ENCODE measurements at regions not wholly inside any gene's neighbourhood (a gene's known extent, or its start where the extent isn't known, plus 50 kb on each side); places are given as distances from the start of the nearest gene placed in this dataset.

- 77 to 78% methylated on average over 1 of the region's 1 CpG for WGBS, 2 donors
- intact Hi-C loops (cut with DNase I), result no loop called here
- H3K4me1 ChIP-seq, result no peaks in the 10 kb centered on the region
- H3K27me3 ChIP-seq, result peaks cover 0 to 3% (median 0%) of the 10 kb centered on the region in 7 donors
- TF ChIP-seq CTCF (IDR thresholded peaks at IDR 0.05), result no peak
- H3K9me3 ChIP-seq, result no peaks in the 10 kb centered on the region
- no peak for DNase-seq
- no peak for ATAC-seq
- no peak overlapping the region for H3K27ac ChIP-seq
- no peaks in the 10 kb centered on the region for H3K36me3 ChIP-seq
- no peak overlapping the region for H3K4me3 ChIP-seq
These were observed 101.7 kb upstream of the NTRK2 start for GRCh38 chr9:84567805-84568204.

GRCh38 chr9:84570482-84571154 is 98.9 kb upstream of the NTRK2 start:
- Histone ChIP-seq H3K4me3 (no peak overlapping the region), H3K27ac (no peak overlapping the region), H3K4me1 (no peaks in the 10 kb centered on the region), H3K9me3 (no peaks in the 10 kb centered on the region), H3K36me3 (no peaks in the 10 kb centered on the region), H3K27me3 (peaks cover 0 to 11% (median 0%) of the 10 kb centered on the region in 7 donors)
- ATAC-seq (no peak), DNase-seq (no peak)
- WGBS, 2 donors, result 72 to 78% methylated on average over 2 of the region's 2 CpGs
- TF ChIP-seq CTCF (IDR thresholded peaks at IDR 0.05), result no peak
- intact Hi-C loops (cut with DNase I), result no loop called here

- Histone ChIP-seq H3K4me1 (no peaks in the 10 kb centered on the region), H3K4me3 (no peak overlapping the region), H3K27ac (no peak overlapping the region), H3K27me3 (peaks cover 0 to 15% (median 0%) of the 10 kb centered on the region in 7 donors), H3K9me3 (no peaks in the 10 kb centered on the region), H3K36me3 (no peaks in the 10 kb centered on the region)
- intact Hi-C loops (cut with DNase I), result no loop called here
- WGBS, 2 donors, result 43 to 52% methylated on average over 4 of the region's 4 CpGs
- TF ChIP-seq CTCF (IDR thresholded peaks at IDR 0.05), result no peak
- no peak for DNase-seq
- no peak for ATAC-seq
These were observed 96.4 kb upstream of the NTRK2 start for GRCh38 chr9:84573083-84573482.

GRCh38 chr9:84575705-84576104 is 93.8 kb upstream of the NTRK2 start:
- intact Hi-C loops (cut with DNase I), result no loop called here
- ATAC-seq, result no peak
- TF ChIP-seq CTCF (IDR thresholded peaks at IDR 0.05), result no peak

More at GRCh38 chr9:84575705-84576104, 93.8 kb upstream of the NTRK2 start:
- Histone ChIP-seq H3K4me1 (no peaks in the 10 kb centered on the region), H3K27ac (no peak overlapping the region), H3K27me3 (peaks cover 0 to 16% (median 0%) of the 10 kb centered on the region in 7 donors), H3K36me3 (no peaks in the 10 kb centered on the region), H3K4me3 (no peak overlapping the region), H3K9me3 (no peaks in the 10 kb centered on the region)
- 81 to 91% methylated on average over 4 of the region's 4 CpGs for WGBS, 2 donors
- DNase-seq, result no peak
